Activated T-cell treated with anti-CD3 and anti-CD28 coated beads, Interleukin-2, amount 50 U/mL, for 24 hours (primary cell): ENCODE measurements at regions not wholly inside any gene's neighbourhood (a gene's known extent, or its start where the extent isn't known, plus 50 kb on each side); places are given as distances from the start of the nearest gene placed in this dataset.
"Not testable (repeated sequence)": the region's sequence is repeated elsewhere in the genome, so short reads cannot be mapped to it uniquely, and the experiment has no call there.

ENCODE experiments used
- DNase-seq: peaks from one replicate; pipeline ENCODE4 v3.0.0-alpha.2; 2020
- H3K27ac Mint-ChIP-seq: 2 replicates; pipeline ENCODE4 v1.8.0; 2020; ENCODE audit warnings: mild to moderate bottlenecking, mixed read lengths
- H3K27me3 Mint-ChIP-seq: 2 replicates; pipeline ENCODE4 v1.8.0; 2020; ENCODE audit warnings: mixed read lengths
- H3K36me3 Mint-ChIP-seq: 2 replicates; pipeline ENCODE4 v1.8.0; 2020; ENCODE audit warnings: low read depth, mixed read lengths
- H3K4me1 Mint-ChIP-seq: 2 replicates; pipeline ENCODE4 v1.8.0; 2020; ENCODE audit warnings: low read depth, mixed read lengths
- H3K4me3 Mint-ChIP-seq: 2 replicates; pipeline ENCODE4 v1.8.0; 2020; ENCODE audit warnings: mild to moderate bottlenecking, moderate library complexity, mixed read lengths
- H3K9me3 Mint-ChIP-seq: 2 replicates; pipeline ENCODE4 v1.8.0; 2020; ENCODE audit warnings: mixed read lengths

- H3K4me1 Mint-ChIP-seq, result no peaks in the 10 kb centered on the region
- no peak overlapping the region for H3K4me3 Mint-ChIP-seq
- no peak overlapping the region for H3K27ac Mint-ChIP-seq
- no peaks in the 10 kb centered on the region for H3K36me3 Mint-ChIP-seq
- no peaks in the 10 kb centered on the region for H3K27me3 Mint-ChIP-seq
- peaks cover 2% of the 10 kb centered on the region for H3K9me3 Mint-ChIP-seq
- no peak for DNase-seq
Measured at GRCh38 chr10:20535897-20536881, 360.9 kb downstream of the NEBL start.

GRCh38 chr10:20531241-20531883 is 365.7 kb downstream of the NEBL start:
- H3K36me3 Mint-ChIP-seq, H3K4me3 Mint-ChIP-seq, H3K4me1 Mint-ChIP-seq, DNase-seq, H3K27me3 Mint-ChIP-seq, H3K9me3 Mint-ChIP-seq, H3K27ac Mint-ChIP-seq: not testable (repeated sequence)

- peaks cover 4% of the 10 kb centered on the region for H3K9me3 Mint-ChIP-seq
- H3K36me3 Mint-ChIP-seq, result no peaks in the 10 kb centered on the region
- H3K4me1 Mint-ChIP-seq, result no peaks in the 10 kb centered on the region
- H3K4me3 Mint-ChIP-seq, result no peak overlapping the region
- no peaks in the 10 kb centered on the region for H3K27me3 Mint-ChIP-seq
- no peak for DNase-seq
- H3K27ac Mint-ChIP-seq, result no peak overlapping the region
Measured at GRCh38 chr10:20521186-20521585, 375.9 kb downstream of the NEBL start.

GRCh38 chr10:20515654-20516053 is 381.5 kb downstream of the NEBL start:
- no peaks in the 10 kb centered on the region for H3K36me3 Mint-ChIP-seq
- no peak for DNase-seq
- H3K4me1 Mint-ChIP-seq, result no peaks in the 10 kb centered on the region
- peaks cover 8% of the 10 kb centered on the region for H3K9me3 Mint-ChIP-seq
- no peaks in the 10 kb centered on the region for H3K27me3 Mint-ChIP-seq
- H3K4me3 Mint-ChIP-seq, result no peak overlapping the region
- H3K27ac Mint-ChIP-seq, result no peak overlapping the region

- Mint-ChIP-seq H3K4me1 (no peaks in the 10 kb centered on the region), H3K27ac (no peak overlapping the region), H3K36me3 (no peaks in the 10 kb centered on the region), H3K27me3 (no peaks in the 10 kb centered on the region), H3K4me3 (no peak overlapping the region), H3K9me3 (peaks cover 10% of the 10 kb centered on the region)
- no peak for DNase-seq
Measured at GRCh38 chr10:20512631-20513030, 384.5 kb downstream of the NEBL start.

- H3K36me3 Mint-ChIP-seq, result no peaks in the 10 kb centered on the region
- H3K9me3 Mint-ChIP-seq, result peaks cover 13% of the 10 kb centered on the region
- no peak overlapping the region for H3K4me3 Mint-ChIP-seq
- DNase-seq, result no peak
- H3K27me3 Mint-ChIP-seq, result no peaks in the 10 kb centered on the region
- H3K27ac Mint-ChIP-seq, result no peak overlapping the region
- H3K4me1 Mint-ChIP-seq, result no peaks in the 10 kb centered on the region
Measured at GRCh38 chr10:20508921-20509320, 388.2 kb downstream of the NEBL start.

- Mint-ChIP-seq H3K9me3 (peaks cover 7% of the 10 kb centered on the region), H3K4me3 (no peak overlapping the region), H3K4me1 (no peaks in the 10 kb centered on the region), H3K27me3 (no peaks in the 10 kb centered on the region), H3K36me3 (no peaks in the 10 kb centered on the region), H3K27ac (no peak overlapping the region)
- no peak for DNase-seq
Measured at GRCh38 chr10:20502903-20503585, 394.1 kb downstream of the NEBL start.

- H3K36me3 Mint-ChIP-seq, result no peaks in the 10 kb centered on the region
- no peak for DNase-seq
- H3K4me3 Mint-ChIP-seq, result no peak overlapping the region
- H3K27me3 Mint-ChIP-seq, result no peaks in the 10 kb centered on the region
- peaks cover 17% of the 10 kb centered on the region for H3K9me3 Mint-ChIP-seq
- peaks cover 6% of the 10 kb centered on the region for H3K4me1 Mint-ChIP-seq
- H3K27ac Mint-ChIP-seq, result peak overlapping the region; percentile 45
Measured at GRCh38 chr10:20494474-20494873, 402.6 kb downstream of the NEBL start.

- no peaks in the 10 kb centered on the region for H3K36me3 Mint-ChIP-seq
- no peak overlapping the region for H3K27ac Mint-ChIP-seq
- no peak overlapping the region for H3K4me3 Mint-ChIP-seq
- H3K27me3 Mint-ChIP-seq, result no peaks in the 10 kb centered on the region
- no peak for DNase-seq
- H3K4me1 Mint-ChIP-seq, result peaks cover 6% of the 10 kb centered on the region
- peaks cover 14% of the 10 kb centered on the region for H3K9me3 Mint-ChIP-seq
Measured at GRCh38 chr10:20492447-20492846, 404.7 kb downstream of the NEBL start.

- Mint-ChIP-seq H3K4me3 (no peak overlapping the region), H3K27ac (no peak overlapping the region)
Measured at GRCh38 chr10:20489961-20490360, 407.1 kb downstream of the NEBL start.

GRCh38 chr10:20486791-20487190 is 410.3 kb downstream of the NEBL start:
- no peak overlapping the region for H3K4me3 Mint-ChIP-seq
- H3K27me3 Mint-ChIP-seq, result no peaks in the 10 kb centered on the region
- H3K4me1 Mint-ChIP-seq, result no peaks in the 10 kb centered on the region
- H3K27ac Mint-ChIP-seq, result no peak overlapping the region
- H3K36me3 Mint-ChIP-seq, result no peaks in the 10 kb centered on the region
- DNase-seq, result no peak
- H3K9me3 Mint-ChIP-seq, result peaks cover 2% of the 10 kb centered on the region

More at GRCh38 chr10:20489961-20490360, 407.1 kb downstream of the NEBL start:
- Mint-ChIP-seq H3K4me1 (peaks cover 6% of the 10 kb centered on the region), H3K27me3 (no peaks in the 10 kb centered on the region), H3K36me3 (no peaks in the 10 kb centered on the region), H3K9me3 (peaks cover 14% of the 10 kb centered on the region)
- DNase-seq, result no peak

- no peak overlapping the region for H3K27ac Mint-ChIP-seq
- H3K4me3 Mint-ChIP-seq, result no peak overlapping the region
- H3K4me1 Mint-ChIP-seq, result no peaks in the 10 kb centered on the region
- no peaks in the 10 kb centered on the region for H3K36me3 Mint-ChIP-seq
- no peak for DNase-seq
- H3K9me3 Mint-ChIP-seq, result peaks cover 4% of the 10 kb centered on the region
- no peaks in the 10 kb centered on the region for H3K27me3 Mint-ChIP-seq
Measured at GRCh38 chr10:20485554-20485953, 411.6 kb downstream of the NEBL start.

- H3K4me1 Mint-ChIP-seq, result no peaks in the 10 kb centered on the region
- no peaks in the 10 kb centered on the region for H3K36me3 Mint-ChIP-seq
- no peaks in the 10 kb centered on the region for H3K27me3 Mint-ChIP-seq
- peaks cover 7% of the 10 kb centered on the region for H3K9me3 Mint-ChIP-seq
- no peak overlapping the region for H3K27ac Mint-ChIP-seq
- no peak for DNase-seq
- no peak overlapping the region for H3K4me3 Mint-ChIP-seq
Measured at GRCh38 chr10:20481054-20481453, 416.1 kb downstream of the NEBL start.

GRCh38 chr10:20480575-20480974 is 416.5 kb downstream of the NEBL start:
- not testable (repeated sequence) for H3K36me3 Mint-ChIP-seq, H3K9me3 Mint-ChIP-seq, H3K4me1 Mint-ChIP-seq, DNase-seq, H3K4me3 Mint-ChIP-seq, H3K27me3 Mint-ChIP-seq, H3K27ac Mint-ChIP-seq

GRCh38 chr10:20474064-20474463 is 423.0 kb downstream of the NEBL start:
- H3K9me3 Mint-ChIP-seq, result no peaks in the 10 kb centered on the region
- H3K27ac Mint-ChIP-seq, result no peak overlapping the region
- no peaks in the 10 kb centered on the region for H3K27me3 Mint-ChIP-seq

More at GRCh38 chr10:20474064-20474463, 423.0 kb downstream of the NEBL start:
- Mint-ChIP-seq H3K4me3 (no peak overlapping the region), H3K4me1 (no peaks in the 10 kb centered on the region), H3K36me3 (no peaks in the 10 kb centered on the region)
- no peak for DNase-seq
